GM18508 (cell line): ENCODE measurements at regions not wholly inside any gene's neighbourhood (a gene's known extent, or its start where the extent isn't known, plus 50 kb on each side); places are given as distances from the start of the nearest gene placed in this dataset.
A peak's percentile ranks its signal among the peaks of the same experiment; 100 is the strongest.
"Not testable (repeated sequence)": the region's sequence is repeated elsewhere in the genome, so short reads cannot be mapped to it uniquely, and the experiment has no call there.

ENCODE experiments used
- ATAC-seq: cut with Tn5 transposase; IDR thresholded peaks from one replicate; pipeline ENCODE4 v1.9.1; 2021; ENCODE audit warnings: moderate number of reproducible peaks; ENCODE audit not compliant: insufficient read depth, unreplicated experiment

GRCh38 chr10:59975918-59976317, 69.6 kb upstream of the CCDC6 start:
- ATAC-seq, result not testable (repeated sequence)

- ATAC-seq, result no peak
These were observed 65.6 kb upstream of the CCDC6 start for GRCh38 chr10:59971915-59972314.

GRCh38 chr10:59970396-59971368, 64.3 kb upstream of the CCDC6 start:
- ATAC-seq, result peak; percentile 74

GRCh38 chr10:59968705-59969104, 62.3 kb upstream of the CCDC6 start:
- no peak for ATAC-seq

GRCh38 chr10:59967079-59967478, 60.7 kb upstream of the CCDC6 start:
- ATAC-seq, result no peak

GRCh38 chr10:59965899-59966650, 59.7 kb upstream of the CCDC6 start:
- no peak for ATAC-seq

- no peak for ATAC-seq
These were observed 56.4 kb upstream of the CCDC6 start for GRCh38 chr10:59962756-59963155.

- no peak for ATAC-seq
These were observed 54.4 kb upstream of the CCDC6 start for GRCh38 chr10:59960751-59961150.

GRCh38 chr10:59959504-59960018, 53.2 kb upstream of the CCDC6 start:
- no peak for ATAC-seq

GRCh38 chr10:59958882-59959281, 52.5 kb upstream of the CCDC6 start:
- ATAC-seq, result no peak

- no peak for ATAC-seq
These were observed 51.6 kb upstream of the CCDC6 start for GRCh38 chr10:59957975-59958374.
